Progenitor cell of endocrine pancreas (in vitro differentiated cells): ENCODE measurements at regions not wholly inside any gene's neighbourhood (a gene's known extent, or its start where the extent isn't known, plus 50 kb on each side); places are given as distances from the start of the nearest gene placed in this dataset.

ENCODE experiments used
- DNase-seq: peaks from one replicate; pipeline ENCODE4 v3.0.0; 2021; ENCODE audit warnings: low spot score; ENCODE audit not compliant: unreplicated experiment
- H3K27ac Mint-ChIP-seq: 2 replicates; pipeline ENCODE4 v1.8.0; 2021; ENCODE audit warnings: mild to moderate bottlenecking, moderate library complexity, mixed read lengths
- H3K27me3 Mint-ChIP-seq: 2 replicates; pipeline ENCODE4 v1.8.0; 2021; ENCODE audit warnings: mixed read lengths
- H3K36me3 Mint-ChIP-seq: 2 replicates; pipeline ENCODE4 v1.8.0; 2022; ENCODE audit warnings: mixed read lengths; ENCODE audit not compliant: insufficient read depth
- H3K4me1 Mint-ChIP-seq: 2 replicates; pipeline ENCODE4 v1.8.0; 2021; ENCODE audit warnings: low read depth, mixed read lengths
- H3K4me3 Mint-ChIP-seq: 2 replicates; pipeline ENCODE4 v1.8.0; 2021; ENCODE audit warnings: low read depth, mild to moderate bottlenecking, moderate library complexity, mixed read lengths
- H3K9me3 Mint-ChIP-seq: 2 replicates; pipeline ENCODE4 v1.8.0; 2021; ENCODE audit warnings: low read depth, mixed read lengths
- CTCF ChIP-seq: fragments of 200-600 bp; sonication (generic); IDR thresholded peaks from one replicate; pipeline ENCODE4 v1.5.0; 2021; ENCODE audit warnings: antibody characterized with exemption, mild to moderate bottlenecking; ENCODE audit not compliant: unreplicated experiment

- Mint-ChIP-seq H3K27me3 (peaks cover 8% of the 10 kb centered on the region), H3K4me3 (no peak overlapping the region), H3K4me1 (peaks cover 7% of the 10 kb centered on the region), H3K27ac (no peak overlapping the region), H3K36me3 (no peaks in the 10 kb centered on the region), H3K9me3 (no peaks in the 10 kb centered on the region)
- DNase-seq = no peak
- no peak for TF ChIP-seq CTCF
Measured at GRCh38 chr9:87111010-87111409, 163.7 kb upstream of the GAS1 start.

- DNase-seq = no peak
- H3K4me3 Mint-ChIP-seq = no peak overlapping the region
- H3K36me3 Mint-ChIP-seq = no peaks in the 10 kb centered on the region
- peaks cover 8% of the 10 kb centered on the region for H3K27me3 Mint-ChIP-seq
- H3K9me3 Mint-ChIP-seq = no peaks in the 10 kb centered on the region
- no peaks in the 10 kb centered on the region for H3K4me1 Mint-ChIP-seq
- H3K27ac Mint-ChIP-seq = no peak overlapping the region
- no peak for TF ChIP-seq CTCF
Measured at GRCh38 chr9:87112656-87113055, 165.3 kb upstream of the GAS1 start.

GRCh38 chr9:87113874-87114273 lies 166.6 kb upstream of the GAS1 start:
- Mint-ChIP-seq H3K4me1 (no peaks in the 10 kb centered on the region), H3K27me3 (peaks cover 8% of the 10 kb centered on the region), H3K9me3 (no peaks in the 10 kb centered on the region), H3K36me3 (no peaks in the 10 kb centered on the region), H3K27ac (no peak overlapping the region), H3K4me3 (no peak overlapping the region)
- TF ChIP-seq CTCF = peak; percentile 13
- no peak for DNase-seq

GRCh38 chr9:87115785-87116184 lies 168.5 kb upstream of the GAS1 start:
- H3K36me3 Mint-ChIP-seq = no peaks in the 10 kb centered on the region
- no peaks in the 10 kb centered on the region for H3K9me3 Mint-ChIP-seq
- peaks cover 8% of the 10 kb centered on the region for H3K27me3 Mint-ChIP-seq
- no peaks in the 10 kb centered on the region for H3K4me1 Mint-ChIP-seq
- TF ChIP-seq CTCF = no peak
- no peak overlapping the region for H3K27ac Mint-ChIP-seq
- DNase-seq = no peak
- no peak overlapping the region for H3K4me3 Mint-ChIP-seq

GRCh38 chr9:87116492-87116891 lies 169.2 kb upstream of the GAS1 start:
- Mint-ChIP-seq H3K27ac (no peak overlapping the region), H3K4me3 (no peak overlapping the region), H3K36me3 (no peaks in the 10 kb centered on the region), H3K9me3 (no peaks in the 10 kb centered on the region), H3K4me1 (no peaks in the 10 kb centered on the region), H3K27me3 (peaks cover 8% of the 10 kb centered on the region)
- TF ChIP-seq CTCF = no peak
- DNase-seq = no peak
